HFFc6 (cell line): ENCODE measurements at regions not wholly inside any gene's neighbourhood (a gene's known extent, or its start where the extent isn't known, plus 50 kb on each side); places are given as distances from the start of the nearest gene placed in this dataset.

Experiments
- DNase-seq: peaks from one replicate; pipeline ENCODE4 v3.0.0-alpha.2; 2018
- H3K27ac Mint-ChIP-seq: 2 replicates; pipeline ENCODE4 v1.8.0; 2020; ENCODE audit warnings: mild to moderate bottlenecking, mixed read lengths
- H3K27me3 Mint-ChIP-seq: 2 replicates; pipeline ENCODE4 v1.8.0; 2021; ENCODE audit warnings: mild to moderate bottlenecking, moderate library complexity, mixed read lengths; ENCODE audit not compliant: insufficient read depth
- H3K36me3 Mint-ChIP-seq: 2 replicates; pipeline ENCODE4 v1.8.0; 2021; ENCODE audit warnings: low read depth, mixed read lengths
- H3K4me1 Mint-ChIP-seq: 2 replicates; pipeline ENCODE4 v1.8.0; 2020; ENCODE audit warnings: low read depth, mixed read lengths
- H3K4me3 Mint-ChIP-seq: 2 replicates; pipeline ENCODE4 v1.8.0; 2020; ENCODE audit warnings: mild to moderate bottlenecking, moderate library complexity, mixed read lengths
- H3K9me3 Mint-ChIP-seq: 2 replicates; pipeline ENCODE4 v1.8.0; 2020; ENCODE audit warnings: mild to moderate bottlenecking, mixed read lengths
- TF ChIP-seq, protein P1 (sequence below): fragments of 200-600 bp; sonication (generic); IDR thresholded peaks from 2 replicates; pipeline ENCODE4 v1.5.0; 2021; ENCODE audit warnings: antibody characterized with exemption, mild to moderate bottlenecking

GRCh38 chr6:122081921-122082320 lies 317.5 kb upstream of the HSF2 start:
- Mint-ChIP-seq H3K9me3 (no peaks in the 10 kb centered on the region), H3K27me3 (no peaks in the 10 kb centered on the region; the same call in 1 of the 2 replicates), H3K4me3 (peak overlapping the region; percentile 44), H3K4me1 (peaks cover 5% of the 10 kb centered on the region; the same call in 1 of the 2 replicates), H3K27ac (no peak overlapping the region), H3K36me3 (no peaks in the 10 kb centered on the region)
- no peak for DNase-seq
- TF ChIP-seq, protein P1, sequence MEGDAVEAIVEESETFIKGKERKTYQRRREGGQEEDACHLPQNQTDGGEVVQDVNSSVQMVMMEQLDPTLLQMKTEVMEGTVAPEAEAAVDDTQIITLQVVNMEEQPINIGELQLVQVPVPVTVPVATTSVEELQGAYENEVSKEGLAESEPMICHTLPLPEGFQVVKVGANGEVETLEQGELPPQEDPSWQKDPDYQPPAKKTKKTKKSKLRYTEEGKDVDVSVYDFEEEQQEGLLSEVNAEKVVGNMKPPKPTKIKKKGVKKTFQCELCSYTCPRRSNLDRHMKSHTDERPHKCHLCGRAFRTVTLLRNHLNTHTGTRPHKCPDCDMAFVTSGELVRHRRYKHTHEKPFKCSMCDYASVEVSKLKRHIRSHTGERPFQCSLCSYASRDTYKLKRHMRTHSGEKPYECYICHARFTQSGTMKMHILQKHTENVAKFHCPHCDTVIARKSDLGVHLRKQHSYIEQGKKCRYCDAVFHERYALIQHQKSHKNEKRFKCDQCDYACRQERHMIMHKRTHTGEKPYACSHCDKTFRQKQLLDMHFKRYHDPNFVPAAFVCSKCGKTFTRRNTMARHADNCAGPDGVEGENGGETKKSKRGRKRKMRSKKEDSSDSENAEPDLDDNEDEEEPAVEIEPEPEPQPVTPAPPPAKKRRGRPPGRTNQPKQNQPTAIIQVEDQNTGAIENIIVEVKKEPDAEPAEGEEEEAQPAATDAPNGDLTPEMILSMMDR = no peak

- no peak for DNase-seq
- Mint-ChIP-seq H3K9me3 (no peaks in the 10 kb centered on the region), H3K27me3 (no peaks in the 10 kb centered on the region; the same call in 1 of the 2 replicates), H3K27ac (no peak overlapping the region), H3K36me3 (no peaks in the 10 kb centered on the region), H3K4me1 (peaks cover 5% of the 10 kb centered on the region; the same call in 1 of the 2 replicates), H3K4me3 (peak overlapping the region; percentile 44; the same call in 1 of the 2 replicates)
- TF ChIP-seq, protein P1 = no peak
These were observed 317.1 kb upstream of the HSF2 start for GRCh38 chr6:122082370-122082769.

GRCh38 chr6:122092366-122092765 lies 307.1 kb upstream of the HSF2 start:
- Mint-ChIP-seq H3K27ac (no peak overlapping the region), H3K9me3 (no peaks in the 10 kb centered on the region), H3K4me3 (no peak overlapping the region)

DNA sequence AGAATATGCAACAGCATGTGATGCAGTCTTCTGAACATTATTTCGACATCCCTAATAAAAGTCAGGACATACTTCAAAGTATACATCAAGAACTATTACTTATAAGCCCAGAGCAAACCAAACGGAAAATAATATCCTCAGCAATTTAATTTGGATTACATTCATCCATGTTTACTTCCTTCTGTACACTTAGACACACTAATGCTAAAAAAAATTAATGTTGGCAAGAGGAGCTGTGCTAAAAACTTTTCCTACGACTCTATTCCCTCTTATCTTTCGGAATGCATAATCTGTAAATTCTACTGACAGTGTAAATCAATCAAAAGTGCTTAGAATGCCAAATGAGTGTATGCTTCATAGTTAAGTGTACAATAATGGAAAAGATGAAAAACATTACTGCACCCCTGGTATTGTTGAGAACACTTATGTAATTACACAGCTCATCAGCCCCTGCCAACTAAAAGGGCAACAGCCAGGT lies 301.2 kb upstream of the HSF2 start:
- no peak overlapping the region for H3K27ac Mint-ChIP-seq
- H3K9me3 Mint-ChIP-seq = peaks cover 6% of the 10 kb centered on the region; the same call in 1 of the 2 replicates
- H3K27me3 Mint-ChIP-seq = no peaks in the 10 kb centered on the region
- H3K4me3 Mint-ChIP-seq = no peak overlapping the region
- DNase-seq = no peak
- no peaks in the 10 kb centered on the region for H3K36me3 Mint-ChIP-seq
- H3K4me1 Mint-ChIP-seq = no peaks in the 10 kb centered on the region
- TF ChIP-seq, protein P1 = no peak

More at GRCh38 chr6:122092366-122092765, 307.1 kb upstream of the HSF2 start:
- Mint-ChIP-seq H3K36me3 (no peaks in the 10 kb centered on the region), H3K27me3 (no peaks in the 10 kb centered on the region), H3K4me1 (no peaks in the 10 kb centered on the region)
- DNase-seq = no peak
- TF ChIP-seq, protein P1 = no peak

DNA sequence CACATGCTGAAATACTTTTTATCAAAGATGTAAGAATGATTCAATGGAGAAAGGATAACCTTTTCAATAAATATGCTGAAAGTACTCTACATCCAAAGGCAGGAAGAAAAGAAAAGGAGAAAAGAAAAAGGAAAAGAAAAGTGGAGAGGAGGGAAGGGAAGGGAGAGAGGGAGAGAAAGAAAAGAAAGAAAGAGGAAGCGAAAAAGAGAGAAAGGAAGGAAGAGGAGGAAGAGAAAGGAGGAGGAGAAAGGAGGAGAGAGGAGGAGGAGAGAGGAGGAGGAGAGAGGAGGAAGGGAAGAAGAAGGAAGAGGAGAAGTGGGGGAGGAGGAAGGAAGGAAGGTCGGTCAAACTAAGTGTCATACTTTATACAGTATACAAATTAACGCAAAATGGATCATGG lies 297.4 kb upstream of the HSF2 start:
- TF ChIP-seq, protein P1 = no peak
- no peak overlapping the region for H3K4me3 Mint-ChIP-seq
- H3K4me1 Mint-ChIP-seq = no peaks in the 10 kb centered on the region
- H3K27me3 Mint-ChIP-seq = no peaks in the 10 kb centered on the region
- no peaks in the 10 kb centered on the region for H3K36me3 Mint-ChIP-seq
- DNase-seq = no peak
- H3K9me3 Mint-ChIP-seq = peaks cover 6% of the 10 kb centered on the region; the same call in 1 of the 2 replicates
- H3K27ac Mint-ChIP-seq = no peak overlapping the region
